ENCODE measurements at regions not wholly inside any gene's neighbourhood (a gene's known extent, or its start where the extent isn't known, plus 50 kb on each side); places are given as distances from the start of the nearest gene placed in this dataset.
"Not testable (repeated sequence)": the region's sequence is repeated elsewhere in the genome, so short reads cannot be mapped to it uniquely, and the experiment has no call there.

GRCh38 chrX:69060631-69061408 is 104.4 kb downstream of the PJA1 start:
- Histone ChIP-seq H3K36me3 (no peaks in the 10 kb centered on the region), H3K4me3 (no peak overlapping the region), H3K4me1 (no peaks in the 10 kb centered on the region), H3K9me3 (replicated peaks) (no peaks in the 10 kb centered on the region), H3K27me3 (no peaks in the 10 kb centered on the region), H3K27ac (no peak overlapping the region)
- no peak for DNase-seq

GRCh38 chrX:69055193-69055592 is 110.1 kb downstream of the PJA1 start:
- H3K4me3 ChIP-seq, result no peak overlapping the region
- H3K4me1 ChIP-seq, result no peaks in the 10 kb centered on the region
- H3K27ac ChIP-seq, result no peak overlapping the region
- no peaks in the 10 kb centered on the region for H3K36me3 ChIP-seq
- no peaks in the 10 kb centered on the region for H3K9me3 ChIP-seq (replicated peaks)
- no peak for DNase-seq
- no peaks in the 10 kb centered on the region for H3K27me3 ChIP-seq

GRCh38 chrX:69054497-69054896 is 110.8 kb downstream of the PJA1 start:
- H3K4me1 ChIP-seq; H3K36me3 ChIP-seq; H3K27me3 ChIP-seq; H3K4me3 ChIP-seq; H3K27ac ChIP-seq; DNase-seq; H3K9me3 ChIP-seq (replicated peaks): not testable (repeated sequence)

DNA sequence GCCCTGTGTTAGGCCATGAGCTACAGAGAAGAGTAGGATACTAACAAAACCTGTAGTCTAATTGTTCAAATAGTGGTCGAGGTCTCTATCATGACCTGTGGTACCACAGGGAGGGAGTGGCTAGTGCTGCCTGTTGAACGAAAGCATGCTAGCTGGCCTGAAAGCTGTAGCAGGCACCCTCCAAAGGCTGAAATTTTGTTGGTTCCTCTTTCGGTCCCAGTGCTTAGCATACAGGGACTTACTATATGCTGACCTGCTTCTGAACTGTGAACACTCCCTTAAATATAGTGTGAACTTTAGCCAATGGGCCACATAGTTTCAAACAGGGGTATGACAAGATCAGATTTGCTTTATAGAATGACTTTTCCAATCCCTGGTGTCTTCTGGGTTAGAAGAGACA is 113.4 kb downstream of the PJA1 start:
- Histone ChIP-seq H3K4me3 (no peak overlapping the region), H3K9me3 (replicated peaks) (no peaks in the 10 kb centered on the region), H3K36me3 (no peaks in the 10 kb centered on the region), H3K27me3 (no peaks in the 10 kb centered on the region), H3K4me1 (no peaks in the 10 kb centered on the region), H3K27ac (no peak overlapping the region)
- no peak for DNase-seq

DNA sequence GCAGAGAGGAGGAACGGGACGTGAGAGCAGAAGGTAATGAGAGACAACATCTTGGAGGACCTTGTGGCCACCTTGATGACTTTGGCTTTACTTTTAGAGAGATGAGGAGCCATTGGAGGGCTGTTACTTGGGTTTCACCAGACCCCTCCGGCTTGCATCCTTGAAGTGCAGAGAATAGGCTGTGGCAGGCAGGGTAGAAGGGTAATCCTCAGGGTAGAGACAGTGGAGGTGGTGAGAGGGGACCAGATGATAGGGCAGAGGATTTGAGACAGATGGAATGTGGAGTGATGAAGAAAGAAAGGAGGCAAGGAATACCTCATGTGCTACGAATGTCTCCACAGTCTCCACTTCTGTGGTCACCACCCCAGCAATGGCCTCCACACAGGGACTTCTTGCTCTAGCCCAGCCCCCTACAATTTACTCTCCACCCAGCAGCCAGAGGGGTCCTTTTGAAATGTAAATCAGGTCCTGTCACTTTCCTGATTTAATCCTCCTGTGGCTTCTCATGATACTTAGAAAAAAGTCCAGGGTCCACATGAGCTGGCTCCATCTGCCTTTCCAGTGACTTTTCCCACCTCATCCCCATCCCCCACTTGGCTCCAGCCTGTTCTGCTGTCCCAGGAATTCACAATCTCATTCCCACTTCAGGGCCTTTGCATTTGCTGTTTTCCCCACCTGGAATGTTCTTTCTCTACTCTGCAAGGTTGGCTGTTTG is 115.0 kb downstream of the PJA1 start:
- peaks cover 3% of the 10 kb centered on the region; the same call in 1 of the 2 replicates for H3K4me1 ChIP-seq
- H3K36me3 ChIP-seq, result no peaks in the 10 kb centered on the region

GRCh38 chrX:69046996-69047490 is 118.2 kb downstream of the PJA1 start:
- Histone ChIP-seq H3K27me3 (no peaks in the 10 kb centered on the region), H3K9me3 (replicated peaks) (no peaks in the 10 kb centered on the region; the same call in 1 of the 2 replicates), H3K27ac (no peak overlapping the region), H3K36me3 (no peaks in the 10 kb centered on the region), H3K4me1 (peaks cover 3% of the 10 kb centered on the region; the same call in 1 of the 2 replicates), H3K4me3 (no peak overlapping the region)
- no peak for DNase-seq

More for the DNA sequence above, 115.0 kb downstream of the PJA1 start:
- H3K9me3 ChIP-seq (replicated peaks), result no peaks in the 10 kb centered on the region
- no peaks in the 10 kb centered on the region for H3K27me3 ChIP-seq
- no peak overlapping the region for H3K4me3 ChIP-seq
- no peak for DNase-seq
- no peak overlapping the region for H3K27ac ChIP-seq

DNA sequence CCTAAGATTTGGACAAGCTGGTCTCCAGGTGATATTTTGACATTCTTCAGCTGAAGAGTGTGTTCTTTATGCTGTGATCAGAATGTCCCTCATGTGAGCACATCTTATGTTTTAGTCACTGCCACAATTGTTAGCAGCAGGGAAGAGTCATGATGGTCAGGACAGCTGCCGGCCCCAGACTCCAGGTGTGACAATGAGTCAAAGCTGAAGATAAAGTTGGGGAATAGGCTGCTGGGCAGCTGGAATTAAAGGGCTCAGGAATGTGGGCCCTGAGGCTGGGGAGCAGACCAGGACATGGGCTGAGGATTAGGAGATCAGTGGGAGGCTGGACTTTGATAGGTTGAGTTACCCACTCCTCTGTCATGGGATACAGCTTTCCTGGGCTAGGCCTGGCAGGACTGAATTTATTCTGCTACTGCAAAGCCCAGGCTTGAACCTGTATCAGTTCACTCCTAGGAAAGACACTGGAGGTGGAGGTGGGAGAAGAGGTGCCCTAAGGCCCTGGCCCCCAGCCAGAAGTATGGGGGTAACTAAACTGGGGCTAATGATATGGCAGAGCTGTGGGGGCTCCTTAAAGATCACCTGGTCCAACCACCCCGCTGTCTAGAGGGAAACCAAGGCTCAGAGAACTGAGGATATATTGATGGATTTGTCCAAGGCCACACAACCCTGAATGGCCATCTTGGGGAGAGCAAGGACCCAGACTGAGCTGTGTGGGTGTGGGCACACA is 119.5 kb downstream of the PJA1 start:
- H3K27ac ChIP-seq, result no peak overlapping the region
- DNase-seq, result peak; percentile 40 to 54
- no peaks in the 10 kb centered on the region for H3K36me3 ChIP-seq
- peaks cover 3% of the 10 kb centered on the region; the same call in 1 of the 2 replicates for H3K4me1 ChIP-seq
- no peaks in the 10 kb centered on the region for H3K27me3 ChIP-seq
- no peaks in the 10 kb centered on the region; the same call in 1 of the 2 replicates for H3K9me3 ChIP-seq (replicated peaks)
- H3K4me3 ChIP-seq, result no peak overlapping the region

DNA sequence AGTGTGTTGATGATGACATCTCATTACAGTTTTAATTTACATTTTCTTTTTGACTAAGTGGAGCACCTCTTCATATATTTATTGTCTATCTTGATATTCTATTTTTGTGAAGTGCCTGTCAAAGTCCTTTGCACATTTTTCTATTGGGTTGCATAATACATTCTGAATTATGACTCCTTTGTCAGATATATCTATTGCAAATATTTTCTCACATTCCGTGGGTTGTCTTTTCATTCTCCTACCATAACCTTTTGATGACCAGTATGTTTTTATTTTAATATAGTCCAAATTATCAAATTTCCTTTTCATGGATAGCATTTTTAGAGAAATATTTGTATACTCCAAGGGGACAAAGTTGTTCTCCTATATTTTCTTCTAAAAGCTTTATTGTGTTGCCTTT is 126.4 kb downstream of the PJA1 start:
- no peak overlapping the region for H3K4me3 ChIP-seq
- H3K36me3 ChIP-seq, result no peaks in the 10 kb centered on the region
- DNase-seq, result no peak
- no peaks in the 10 kb centered on the region for H3K9me3 ChIP-seq (replicated peaks)
- H3K27ac ChIP-seq, result no peak overlapping the region
- no peaks in the 10 kb centered on the region for H3K27me3 ChIP-seq
- no peaks in the 10 kb centered on the region for H3K4me1 ChIP-seq

- H3K4me1 ChIP-seq, result no peaks in the 10 kb centered on the region
- DNase-seq, result no peak
Observed at GRCh38 chrX:69038188-69038587, 127.1 kb downstream of the PJA1 start.

DNA sequence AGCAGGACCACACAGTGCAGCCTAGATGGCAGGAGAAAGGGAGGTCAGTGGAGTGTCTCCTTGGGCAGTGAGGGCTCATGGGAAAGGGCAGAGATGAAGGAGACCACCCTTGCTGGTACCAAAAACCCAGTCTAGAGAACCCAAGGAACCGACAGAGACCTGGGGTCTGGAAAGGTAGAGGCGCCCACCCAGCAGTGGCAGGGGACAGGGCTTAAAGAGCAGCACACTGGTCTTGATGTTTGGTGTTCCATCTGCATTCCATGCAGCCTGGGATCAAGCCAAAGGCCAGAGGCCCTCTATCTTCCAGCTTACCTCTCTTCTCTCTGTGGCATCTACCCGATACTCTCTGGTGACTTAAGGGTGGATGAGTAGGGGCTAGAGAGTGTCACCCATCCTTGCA is 127.5 kb downstream of the PJA1 start:
- Histone ChIP-seq H3K36me3 (no peaks in the 10 kb centered on the region), H3K27me3 (no peaks in the 10 kb centered on the region), H3K9me3 (replicated peaks) (no peaks in the 10 kb centered on the region), H3K4me3 (no peak overlapping the region), H3K27ac (no peak overlapping the region), H3K4me1 (no peaks in the 10 kb centered on the region)
- DNase-seq, result no peak

More at GRCh38 chrX:69038188-69038587, 127.1 kb downstream of the PJA1 start:
- H3K27me3 ChIP-seq, result no peaks in the 10 kb centered on the region
- H3K27ac ChIP-seq, result no peak overlapping the region
- no peak overlapping the region for H3K4me3 ChIP-seq
- H3K36me3 ChIP-seq, result no peaks in the 10 kb centered on the region
- no peaks in the 10 kb centered on the region for H3K9me3 ChIP-seq (replicated peaks)

DNA sequence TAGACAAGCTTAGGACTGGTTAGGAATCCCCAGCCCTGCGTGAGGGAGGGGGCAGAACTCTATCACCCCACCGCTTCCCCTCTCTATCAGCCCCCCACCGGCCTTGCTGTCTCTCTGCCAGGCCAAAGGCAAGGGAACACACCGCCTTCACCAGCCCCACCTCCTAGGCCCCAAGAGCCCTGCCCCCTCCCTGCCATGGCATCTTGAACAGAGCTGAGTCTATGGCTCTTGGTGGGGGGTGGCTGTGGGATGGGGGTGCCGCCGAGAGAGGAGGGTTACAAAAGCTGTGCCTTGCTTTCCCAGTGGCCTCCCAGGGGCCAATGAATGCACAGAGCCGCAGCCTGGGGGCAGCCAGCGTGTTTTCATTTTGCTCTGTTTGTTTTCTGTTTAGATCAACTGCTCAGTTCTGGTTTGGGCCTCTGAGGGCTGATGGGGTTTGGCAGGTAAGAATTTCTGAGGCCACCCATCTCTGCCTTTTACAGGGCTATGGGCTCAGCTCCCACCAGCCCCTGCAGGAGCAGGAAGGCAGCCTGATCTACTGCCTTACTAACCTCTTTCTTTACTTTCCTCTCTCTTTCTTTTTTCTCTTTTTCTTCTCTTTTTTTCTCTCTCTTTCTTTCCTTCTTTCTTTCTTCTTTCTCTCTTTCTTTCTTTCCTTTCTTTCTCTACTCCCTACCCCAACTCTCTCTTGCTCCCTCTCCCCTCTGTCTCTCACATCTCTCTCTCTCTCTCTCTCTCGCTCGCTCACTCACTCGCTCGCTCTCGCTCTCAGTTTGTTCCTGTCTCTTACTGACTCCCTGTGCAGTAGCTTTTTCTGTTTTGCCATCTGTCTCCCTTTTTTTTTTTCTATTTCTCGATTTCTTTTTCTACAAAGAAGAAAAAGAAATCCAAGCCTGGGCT is 128.3 kb downstream of the PJA1 start:
- no peaks in the 10 kb centered on the region for H3K27me3 ChIP-seq
- H3K27ac ChIP-seq, result no peak overlapping the region
- no peaks in the 10 kb centered on the region for H3K36me3 ChIP-seq
- no peaks in the 10 kb centered on the region for H3K9me3 ChIP-seq (replicated peaks)
- no peak overlapping the region for H3K4me3 ChIP-seq
- no peaks in the 10 kb centered on the region for H3K4me1 ChIP-seq
- no peak for DNase-seq

DNA sequence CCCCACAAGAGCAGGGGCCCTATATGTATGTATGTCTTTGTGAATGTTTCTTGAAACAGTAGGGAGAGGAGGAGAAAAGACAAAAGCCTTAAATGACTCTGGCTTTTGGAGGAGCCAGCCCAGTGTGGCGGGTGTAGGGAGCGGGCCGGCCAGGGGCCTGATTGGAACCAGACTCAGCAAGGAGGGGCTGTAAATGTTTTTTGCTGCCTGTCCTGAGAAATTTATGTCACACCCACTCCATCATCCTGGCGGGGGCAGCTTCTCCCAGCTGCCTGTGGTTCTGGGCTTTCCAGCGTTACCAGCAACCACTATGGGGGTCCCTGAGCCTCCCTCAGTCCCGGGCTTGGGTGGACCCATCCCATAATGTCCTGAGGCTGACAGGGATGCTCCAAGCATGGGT is 130.8 kb downstream of the PJA1 start:
- Histone ChIP-seq H3K4me3 (no peak overlapping the region), H3K9me3 (replicated peaks) (no peaks in the 10 kb centered on the region), H3K27ac (no peak overlapping the region), H3K36me3 (no peaks in the 10 kb centered on the region), H3K27me3 (no peaks in the 10 kb centered on the region), H3K4me1 (no peaks in the 10 kb centered on the region)
- no peak for DNase-seq

DNA sequence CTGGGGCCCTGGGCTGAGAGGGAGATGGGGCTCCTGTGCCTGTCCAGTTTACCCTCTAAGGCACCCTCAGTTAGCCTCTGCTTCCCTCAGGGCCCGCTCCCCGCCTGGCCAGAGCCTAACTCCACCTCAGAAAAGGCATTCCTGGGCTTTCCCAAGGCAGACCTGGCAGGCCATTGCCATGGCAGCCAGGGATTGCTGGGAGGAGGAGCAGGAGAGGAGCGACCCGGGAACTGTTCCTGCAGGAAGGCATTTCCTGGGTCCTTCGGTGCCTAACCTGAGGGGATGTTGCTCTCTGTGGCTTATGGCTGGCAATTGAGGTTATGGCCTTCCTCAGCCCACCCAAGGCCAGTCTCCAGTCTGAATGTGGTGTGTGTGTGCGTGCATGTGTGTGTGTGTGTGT is 131.3 kb downstream of the PJA1 start:
- no peaks in the 10 kb centered on the region for H3K9me3 ChIP-seq (replicated peaks)
- no peak overlapping the region for H3K4me3 ChIP-seq
- no peak overlapping the region for H3K27ac ChIP-seq
- H3K27me3 ChIP-seq, result no peaks in the 10 kb centered on the region
- no peaks in the 10 kb centered on the region for H3K36me3 ChIP-seq
- no peak for DNase-seq
- no peaks in the 10 kb centered on the region for H3K4me1 ChIP-seq

DNA sequence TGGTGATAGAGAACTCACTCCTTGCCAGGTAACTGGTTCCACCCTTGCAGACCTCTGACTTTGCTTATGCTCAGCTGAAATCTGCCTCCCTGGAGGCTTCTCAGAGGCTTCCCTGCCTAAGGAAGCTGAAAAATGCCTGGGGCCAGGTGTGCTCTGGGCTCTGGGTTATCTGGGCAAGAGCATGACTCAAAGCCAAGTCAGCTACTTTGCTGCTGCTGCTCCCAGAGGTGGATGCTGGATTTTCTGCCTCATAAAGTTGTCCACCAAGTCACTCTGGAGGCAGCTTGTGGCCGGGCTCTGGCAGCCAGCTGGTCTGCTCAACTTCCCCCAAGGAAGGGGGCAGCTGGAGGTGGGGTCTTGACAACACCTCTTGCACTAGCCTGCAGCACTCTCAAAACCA is 132.7 kb downstream of the PJA1 start:
- no peaks in the 10 kb centered on the region for H3K4me1 ChIP-seq
- no peaks in the 10 kb centered on the region for H3K27me3 ChIP-seq
- no peak overlapping the region for H3K4me3 ChIP-seq
- H3K36me3 ChIP-seq, result no peaks in the 10 kb centered on the region
- no peak overlapping the region for H3K27ac ChIP-seq
- DNase-seq, result no peak
- H3K9me3 ChIP-seq (replicated peaks), result no peaks in the 10 kb centered on the region
